Left ventricle myocardium inferior (tissue), 1 donor: ENCODE measurements at regions not wholly inside any gene's neighbourhood (a gene's known extent, or its start where the extent isn't known, plus 50 kb on each side); places are given as distances from the start of the nearest gene placed in this dataset.

Experiments used
- DNase-seq: peaks from one replicate; pipeline ENCODE4 v3.0.0-alpha.2; 2020
- H3K27ac ChIP-seq: fragments of 200-600 bp; replicated peaks from 2 replicates; pipeline ENCODE4 v1.8.0; 2021
- H3K27me3 ChIP-seq: fragments of 200-600 bp; 2 replicates; pipeline ENCODE4 v1.8.0; 2021; ENCODE audit warnings: low read depth
- H3K36me3 ChIP-seq: fragments of 200-600 bp; 2 replicates; pipeline ENCODE4 v1.8.0; 2021
- H3K4me1 ChIP-seq: fragments of 200-600 bp; 2 replicates; pipeline ENCODE4 v1.8.0; 2021
- H3K4me3 ChIP-seq: fragments of 200-600 bp; 2 replicates; pipeline ENCODE4 v1.8.0; 2021; ENCODE audit warnings: mild to moderate bottlenecking, moderate library complexity
- H3K9me3 ChIP-seq: fragments of 200-600 bp; replicated peaks from 2 replicates; pipeline ENCODE4 v1.8.0; 2021
- intact Hi-C: fragments of 100-400 bp; cut with micrococcal nuclease; formaldehyde crosslinking; loops from one replicate; pipeline ENCODE4 v1.11.0; 2022
- TF ChIP-seq, protein P1 (sequence below): fragments of 200-600 bp; IDR thresholded peaks from 2 replicates; pipeline ENCODE4 v1.8.0; 2021; ENCODE audit warnings: antibody characterized with exemption, mild to moderate bottlenecking, borderline replicate concordance
- donor health status: DM: no; HTN: yes; CAD: no; lungs with severe emphysema.

DNA sequence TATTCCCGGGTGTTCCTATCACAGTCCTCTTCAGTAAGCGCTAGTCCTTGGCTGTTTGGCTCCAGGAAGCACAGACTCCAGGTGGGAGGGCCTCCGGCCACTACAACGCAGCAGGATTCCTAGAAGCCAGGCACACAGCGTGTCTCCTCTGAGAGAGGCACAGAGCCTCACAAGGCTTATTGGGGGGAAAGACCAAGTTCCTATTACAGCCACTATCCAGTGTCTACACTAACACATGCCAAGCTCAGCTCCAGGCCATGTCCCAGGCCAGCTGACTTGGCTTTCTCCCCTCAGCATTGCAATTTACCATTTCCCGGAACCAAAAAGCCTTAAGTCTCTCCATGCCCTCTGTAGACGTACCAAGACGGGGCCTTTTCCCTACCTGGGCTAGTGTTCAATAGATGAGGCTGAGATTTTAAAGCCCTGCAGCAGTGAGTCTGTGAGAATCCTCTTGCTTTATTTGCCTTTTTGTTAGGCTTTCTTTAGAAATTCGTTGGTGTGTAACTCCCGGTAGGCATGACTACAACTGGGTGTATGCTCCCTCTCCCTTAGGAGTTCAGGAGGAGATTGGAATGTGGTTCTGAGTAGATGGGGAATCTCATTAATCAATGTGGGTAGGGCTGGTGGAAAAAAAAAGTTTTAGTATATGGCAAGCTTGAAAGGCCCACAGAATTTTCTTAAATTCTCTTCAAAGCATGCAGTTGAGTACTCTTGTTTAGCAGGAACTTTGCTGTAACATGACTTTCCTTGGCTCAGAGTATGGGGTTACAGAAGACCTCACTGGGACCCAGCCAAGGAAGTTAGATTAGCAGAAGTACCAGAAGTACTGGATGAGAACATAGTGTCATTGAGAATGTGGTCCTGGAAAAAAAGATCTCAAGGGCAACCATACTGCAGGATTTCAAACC is 84.3 kb upstream of the SLC1A3 start:
- TF ChIP-seq, protein P1, sequence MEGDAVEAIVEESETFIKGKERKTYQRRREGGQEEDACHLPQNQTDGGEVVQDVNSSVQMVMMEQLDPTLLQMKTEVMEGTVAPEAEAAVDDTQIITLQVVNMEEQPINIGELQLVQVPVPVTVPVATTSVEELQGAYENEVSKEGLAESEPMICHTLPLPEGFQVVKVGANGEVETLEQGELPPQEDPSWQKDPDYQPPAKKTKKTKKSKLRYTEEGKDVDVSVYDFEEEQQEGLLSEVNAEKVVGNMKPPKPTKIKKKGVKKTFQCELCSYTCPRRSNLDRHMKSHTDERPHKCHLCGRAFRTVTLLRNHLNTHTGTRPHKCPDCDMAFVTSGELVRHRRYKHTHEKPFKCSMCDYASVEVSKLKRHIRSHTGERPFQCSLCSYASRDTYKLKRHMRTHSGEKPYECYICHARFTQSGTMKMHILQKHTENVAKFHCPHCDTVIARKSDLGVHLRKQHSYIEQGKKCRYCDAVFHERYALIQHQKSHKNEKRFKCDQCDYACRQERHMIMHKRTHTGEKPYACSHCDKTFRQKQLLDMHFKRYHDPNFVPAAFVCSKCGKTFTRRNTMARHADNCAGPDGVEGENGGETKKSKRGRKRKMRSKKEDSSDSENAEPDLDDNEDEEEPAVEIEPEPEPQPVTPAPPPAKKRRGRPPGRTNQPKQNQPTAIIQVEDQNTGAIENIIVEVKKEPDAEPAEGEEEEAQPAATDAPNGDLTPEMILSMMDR = no peak
- Histone ChIP-seq H3K9me3 (peaks cover 11% of the 10 kb centered on the region), H3K27me3 (no peaks in the 10 kb centered on the region), H3K36me3 (no peaks in the 10 kb centered on the region), H3K27ac (peak overlapping the region; percentile 92), H3K4me3 (no peak overlapping the region), H3K4me1 (peaks cover 27% of the 10 kb centered on the region)
- no peak for DNase-seq
- intact Hi-C loops = no loop called here

DNA sequence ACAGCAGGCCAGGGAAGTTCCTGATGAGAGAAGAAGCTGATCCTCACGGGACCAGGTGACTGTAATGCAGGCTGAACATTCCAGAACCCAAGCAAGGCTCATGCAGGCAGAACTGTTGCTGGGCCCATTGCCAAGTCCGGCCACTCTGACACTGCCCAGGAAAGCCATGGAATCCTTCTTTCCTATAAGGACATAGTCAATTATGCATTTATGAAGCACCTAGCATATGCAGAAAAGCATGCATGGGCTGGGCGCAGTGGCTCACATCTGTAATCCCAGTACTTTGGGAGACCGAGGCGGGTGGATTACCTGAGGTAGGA is 83.7 kb upstream of the SLC1A3 start:
- H3K36me3 ChIP-seq = no peaks in the 10 kb centered on the region
- peaks cover 11% of the 10 kb centered on the region for H3K9me3 ChIP-seq
- H3K27ac ChIP-seq = peak overlapping the region; percentile 92
- peaks cover 27% of the 10 kb centered on the region for H3K4me1 ChIP-seq
- DNase-seq = peak; percentile 27
- TF ChIP-seq, protein P1 = no peak
- intact Hi-C loops = no loop called here
- no peaks in the 10 kb centered on the region for H3K27me3 ChIP-seq
- no peak overlapping the region for H3K4me3 ChIP-seq

DNA sequence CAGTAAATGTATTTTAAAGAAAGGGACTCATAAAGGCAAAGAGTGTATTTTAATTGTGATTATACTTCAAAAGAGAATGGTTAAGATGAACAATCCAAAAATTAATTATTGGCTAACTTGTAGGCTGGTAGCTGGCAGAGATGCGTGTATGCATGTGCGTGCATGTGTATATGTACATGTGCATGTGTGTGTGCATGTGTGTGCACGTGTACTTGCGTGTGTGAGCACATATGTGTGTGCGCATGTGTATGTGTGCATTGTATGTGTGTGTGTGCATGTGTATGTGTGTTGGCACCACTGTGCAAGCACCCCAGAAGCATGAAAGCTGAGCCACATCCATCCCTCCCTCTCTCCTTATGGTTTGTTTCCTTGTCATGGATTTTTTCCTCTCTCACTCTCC is 83.0 kb upstream of the SLC1A3 start:
- intact Hi-C loops = no loop called here
- peak overlapping the region; percentile 92 for H3K27ac ChIP-seq
- TF ChIP-seq, protein P1 = no peak
- H3K9me3 ChIP-seq = peaks cover 7% of the 10 kb centered on the region
- DNase-seq = no peak
- H3K27me3 ChIP-seq = no peaks in the 10 kb centered on the region
- no peaks in the 10 kb centered on the region for H3K36me3 ChIP-seq
- peaks cover 27% of the 10 kb centered on the region for H3K4me1 ChIP-seq
- no peak overlapping the region for H3K4me3 ChIP-seq

DNA sequence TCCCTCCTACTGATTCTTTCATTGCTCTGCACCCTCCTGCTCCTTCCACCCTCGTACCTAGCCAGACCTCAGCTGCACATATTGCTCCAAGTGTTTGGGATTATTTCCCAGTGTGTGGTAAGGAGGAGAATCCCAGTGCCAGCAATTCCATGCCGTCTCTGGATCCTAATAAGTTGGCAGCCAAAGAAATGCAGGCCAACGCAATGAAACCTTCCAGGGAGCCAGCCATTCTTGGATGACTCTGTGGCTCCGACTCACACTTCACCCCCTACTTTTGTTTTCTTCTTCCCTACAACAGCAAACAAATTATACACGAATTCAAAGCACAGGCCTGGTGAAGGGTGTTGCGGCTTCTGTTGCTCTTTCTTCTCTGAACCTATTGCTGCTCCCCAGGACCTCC is 82.5 kb upstream of the SLC1A3 start:
- Histone ChIP-seq H3K4me1 (peaks cover 27% of the 10 kb centered on the region), H3K27ac (peak overlapping the region; percentile 92), H3K36me3 (no peaks in the 10 kb centered on the region), H3K4me3 (no peak overlapping the region), H3K9me3 (peaks cover 2% of the 10 kb centered on the region), H3K27me3 (no peaks in the 10 kb centered on the region)
- intact Hi-C loops = no loop called here
- DNase-seq = no peak
- TF ChIP-seq, protein P1 = no peak

DNA sequence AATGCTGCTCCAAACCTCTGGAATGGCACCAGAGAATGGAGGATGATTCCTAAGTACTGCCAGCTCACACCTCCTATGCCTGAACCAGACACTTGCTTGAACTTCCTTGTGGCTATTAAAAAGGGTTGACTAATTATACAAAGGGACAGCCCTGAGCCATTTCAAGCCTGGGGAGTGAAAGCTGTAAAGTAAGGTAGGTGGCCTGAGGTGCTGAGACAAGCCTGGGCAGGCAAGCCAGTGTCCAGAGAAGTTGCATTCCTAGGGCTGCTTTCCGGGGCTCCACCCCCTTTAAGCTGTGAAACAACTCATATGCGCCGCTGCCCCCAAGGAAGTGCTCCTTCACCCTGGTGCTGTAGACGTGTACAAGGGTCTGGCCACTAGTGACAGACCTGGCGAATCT is 79.9 kb upstream of the SLC1A3 start:
- peaks cover 34% of the 10 kb centered on the region for H3K4me1 ChIP-seq
- no peak overlapping the region for H3K27ac ChIP-seq
- intact Hi-C loops = no loop called here
- TF ChIP-seq, protein P1 = no peak
- H3K27me3 ChIP-seq = no peaks in the 10 kb centered on the region
- H3K4me3 ChIP-seq = no peak overlapping the region
- no peaks in the 10 kb centered on the region for H3K9me3 ChIP-seq
- no peak for DNase-seq
- no peaks in the 10 kb centered on the region for H3K36me3 ChIP-seq
